Gastroesophageal sphincter (tissue), 3 donors: ENCODE measurements at regions not wholly inside any gene's neighbourhood (a gene's known extent, or its start where the extent isn't known, plus 50 kb on each side); places are given as distances from the start of the nearest gene placed in this dataset.

Experiments used
- EP300 ChIP-seq: sonication (generic); formaldehyde crosslinking; IDR thresholded peaks from one replicate; pipeline ENCODE4 v1.6.1; 2017; ENCODE audit warnings: antibody characterized with exemption, mild to moderate bottlenecking
- POLR2A ChIP-seq, 2 donors: fragments of 450-650 bp; IDR thresholded peaks; one replicate each; pipeline ENCODE4 v1.6.1; 2017; ENCODE audit warnings: antibody characterized with exemption in 2 of 2, mild to moderate bottlenecking in 2 of 2, moderate library complexity in 1 of 2
- POLR2AphosphoS5 ChIP-seq: sonication (generic); formaldehyde crosslinking; IDR thresholded peaks from one replicate; pipeline ENCODE4 v1.6.1; 2017; ENCODE audit warnings: antibody characterized with exemption
- TF ChIP-seq, protein P1 (sequence below), 4 experiments: fragments of 200-600 bp in 2 of 4; fragments of 450-650 bp in 2 of 4; sonication (generic) in 1 of 4; IDR thresholded peaks; one replicate each; pipeline ENCODE4 v1.5.1; 2017 to 2019; ENCODE audit warnings: antibody characterized with exemption in 4 of 4, mild to moderate bottlenecking in 2 of 4, moderate library complexity in 2 of 4

DNA sequence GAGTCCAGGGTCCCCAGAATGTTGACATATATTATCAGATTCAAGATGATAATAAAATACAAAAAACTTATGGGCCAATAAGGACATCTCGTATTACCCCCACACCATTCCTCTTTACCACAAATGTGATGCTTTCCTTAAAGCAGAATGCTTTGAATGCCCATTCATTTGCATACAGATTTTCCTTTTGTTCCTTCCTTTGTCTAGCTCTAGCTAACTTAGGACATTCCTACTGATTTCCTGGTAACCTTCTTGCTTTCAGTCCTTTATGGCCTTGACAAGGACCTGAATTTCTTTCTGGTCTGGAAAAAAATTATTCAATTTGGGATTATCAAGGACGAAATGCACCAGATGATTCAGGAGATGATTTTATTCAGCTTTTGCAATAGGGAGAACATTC, 304.0 kb downstream of the TMEM114 start:
- TF ChIP-seq, protein P1, sequence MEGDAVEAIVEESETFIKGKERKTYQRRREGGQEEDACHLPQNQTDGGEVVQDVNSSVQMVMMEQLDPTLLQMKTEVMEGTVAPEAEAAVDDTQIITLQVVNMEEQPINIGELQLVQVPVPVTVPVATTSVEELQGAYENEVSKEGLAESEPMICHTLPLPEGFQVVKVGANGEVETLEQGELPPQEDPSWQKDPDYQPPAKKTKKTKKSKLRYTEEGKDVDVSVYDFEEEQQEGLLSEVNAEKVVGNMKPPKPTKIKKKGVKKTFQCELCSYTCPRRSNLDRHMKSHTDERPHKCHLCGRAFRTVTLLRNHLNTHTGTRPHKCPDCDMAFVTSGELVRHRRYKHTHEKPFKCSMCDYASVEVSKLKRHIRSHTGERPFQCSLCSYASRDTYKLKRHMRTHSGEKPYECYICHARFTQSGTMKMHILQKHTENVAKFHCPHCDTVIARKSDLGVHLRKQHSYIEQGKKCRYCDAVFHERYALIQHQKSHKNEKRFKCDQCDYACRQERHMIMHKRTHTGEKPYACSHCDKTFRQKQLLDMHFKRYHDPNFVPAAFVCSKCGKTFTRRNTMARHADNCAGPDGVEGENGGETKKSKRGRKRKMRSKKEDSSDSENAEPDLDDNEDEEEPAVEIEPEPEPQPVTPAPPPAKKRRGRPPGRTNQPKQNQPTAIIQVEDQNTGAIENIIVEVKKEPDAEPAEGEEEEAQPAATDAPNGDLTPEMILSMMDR (IDR thresholded peaks at IDR 0.05) = no peak
- no peak for TF ChIP-seq POLR2A (IDR thresholded peaks at IDR 0.05)
- TF ChIP-seq POLR2AphosphoS5 = no peak
- no peak for TF ChIP-seq EP300
